ENCODE measurements at regions not wholly inside any gene's neighbourhood (a gene's known extent, or its start where the extent isn't known, plus 50 kb on each side); places are given as distances from the start of the nearest gene placed in this dataset.

GRCh38 chr18:29737620-29738019 lies 1304.9 kb downstream of the DSC3 start:
- no peak for TF ChIP-seq ZNF266 (tag by site-specific recombination; IDR thresholded peaks at IDR 0.05; ENCODE audit: low read depth)
- no peak for TF ChIP-seq CTCF (tag by site-specific recombination; IDR thresholded peaks at IDR 0.05)
- no peak for TF ChIP-seq PRDM10 (tag by site-specific recombination; IDR thresholded peaks at IDR 0.05)
- no peak for TF ChIP-seq REST (tag by site-specific recombination; IDR thresholded peaks at IDR 0.05)
- TF ChIP-seq ZXDB (tag by site-specific recombination; IDR thresholded peaks at IDR 0.05), result no peak
- TF ChIP-seq ZFP37 (tag by site-specific recombination; IDR thresholded peaks at IDR 0.05), result no peak
